Vagina (tissue), 2 donors: ENCODE measurements at regions not wholly inside any gene's neighbourhood (a gene's known extent, or its start where the extent isn't known, plus 50 kb on each side); places are given as distances from the start of the nearest gene placed in this dataset.

Source experiments
- DNase-seq, 2 donors: peaks; one replicate each; pipeline ENCODE4 v3.0.0-alpha.2; 2017; ENCODE audit errors: extremely low spot score in 2 of 2
- H3K27ac ChIP-seq: fragments of 200-600 bp; sonication (generic); one replicate; pipeline ENCODE4 v1.5.1; 2019
- H3K27me3 ChIP-seq: fragments of 200-600 bp; sonication (generic); one replicate; pipeline ENCODE4 v1.5.1; 2019
- H3K36me3 ChIP-seq, 2 donors: fragments of 200-600 bp; sonication (generic); one replicate each; pipeline ENCODE4 v1.5.1; 2017 to 2019
- H3K4me1 ChIP-seq: fragments of 200-600 bp; sonication (generic); one replicate; pipeline ENCODE4 v1.5.1; 2019
- H3K4me3 ChIP-seq, 2 donors: fragments of 200-600 bp; sonication (generic); 1 replicate in 1 of 2; 2 replicates in 1 of 2; pipeline ENCODE4 v1.5.1; 2016 to 2019
- H3K9me3 ChIP-seq: fragments of 200-600 bp; sonication (generic); one replicate; pipeline ENCODE4 v1.5.1; 2019
- POLR2A ChIP-seq, 2 donors: fragments of 450-650 bp; IDR thresholded peaks; one replicate each; pipeline ENCODE4 v1.6.1; 2017; ENCODE audit warnings: antibody characterized with exemption in 2 of 2, mild to moderate bottlenecking in 2 of 2, moderate library complexity in 2 of 2
- POLR2AphosphoS5 ChIP-seq, 2 donors: sonication (generic); formaldehyde crosslinking; IDR thresholded peaks; one replicate each; pipeline ENCODE4 v1.9.0; 2017; ENCODE audit warnings: antibody characterized with exemption in 2 of 2, mild to moderate bottlenecking in 2 of 2, low read depth in 1 of 2; ENCODE audit not compliant: insufficient read depth in 1 of 2
- intact Hi-C: fragments of 100-400 bp; cut with DNase I; formaldehyde crosslinking; loops from one replicate; pipeline ENCODE4 v1.15.1; 2023
- TF ChIP-seq, protein P1 (sequence below), 3 experiments: fragments of 450-650 bp in 2 of 3; fragments of 200-600 bp in 1 of 3; sonication (generic) in 1 of 3; IDR thresholded peaks; one replicate each; pipeline ENCODE4 v1.5.1; 2017 to 2019; ENCODE audit warnings: antibody characterized with exemption in 3 of 3, mild to moderate bottlenecking in 2 of 3, moderate library complexity in 2 of 3

DNA sequence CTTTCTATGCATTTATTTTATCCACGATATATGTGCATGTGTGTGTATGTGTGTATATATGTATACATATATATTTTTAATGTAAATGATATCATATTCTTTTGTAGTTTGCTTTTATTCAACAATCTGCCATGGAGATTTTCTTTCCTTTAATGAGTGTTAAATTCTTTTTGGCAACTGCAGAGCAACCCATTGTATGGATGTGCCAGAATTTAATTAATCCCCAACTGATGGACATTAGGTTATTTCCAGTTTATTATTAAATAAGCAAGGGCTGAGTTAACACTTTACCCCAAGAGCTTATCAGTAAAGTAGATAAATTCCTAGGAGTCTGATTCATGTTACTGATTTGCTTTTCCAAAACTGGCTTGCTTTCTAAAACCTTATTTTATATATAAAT, 58.9 kb upstream of the CD28 start:
- Histone ChIP-seq H3K4me1 (peaks cover 37% of the 10 kb centered on the region), H3K9me3 (no peaks in the 10 kb centered on the region), H3K27ac (no peak overlapping the region), H3K36me3 (no peaks in the 10 kb centered on the region), H3K4me3 (no peak overlapping the region), H3K27me3 (no peaks in the 10 kb centered on the region)
- no peak for DNase-seq
- TF ChIP-seq POLR2A (IDR thresholded peaks at IDR 0.05) (no peak), POLR2AphosphoS5 (IDR thresholded peaks at IDR 0.05; ENCODE audit: insufficient read depth in 1 of 2, low read depth in 1 of 2) (no peak)
- TF ChIP-seq, protein P1, sequence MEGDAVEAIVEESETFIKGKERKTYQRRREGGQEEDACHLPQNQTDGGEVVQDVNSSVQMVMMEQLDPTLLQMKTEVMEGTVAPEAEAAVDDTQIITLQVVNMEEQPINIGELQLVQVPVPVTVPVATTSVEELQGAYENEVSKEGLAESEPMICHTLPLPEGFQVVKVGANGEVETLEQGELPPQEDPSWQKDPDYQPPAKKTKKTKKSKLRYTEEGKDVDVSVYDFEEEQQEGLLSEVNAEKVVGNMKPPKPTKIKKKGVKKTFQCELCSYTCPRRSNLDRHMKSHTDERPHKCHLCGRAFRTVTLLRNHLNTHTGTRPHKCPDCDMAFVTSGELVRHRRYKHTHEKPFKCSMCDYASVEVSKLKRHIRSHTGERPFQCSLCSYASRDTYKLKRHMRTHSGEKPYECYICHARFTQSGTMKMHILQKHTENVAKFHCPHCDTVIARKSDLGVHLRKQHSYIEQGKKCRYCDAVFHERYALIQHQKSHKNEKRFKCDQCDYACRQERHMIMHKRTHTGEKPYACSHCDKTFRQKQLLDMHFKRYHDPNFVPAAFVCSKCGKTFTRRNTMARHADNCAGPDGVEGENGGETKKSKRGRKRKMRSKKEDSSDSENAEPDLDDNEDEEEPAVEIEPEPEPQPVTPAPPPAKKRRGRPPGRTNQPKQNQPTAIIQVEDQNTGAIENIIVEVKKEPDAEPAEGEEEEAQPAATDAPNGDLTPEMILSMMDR (IDR thresholded peaks at IDR 0.05): no peak
- intact Hi-C loops: no loop called here

DNA sequence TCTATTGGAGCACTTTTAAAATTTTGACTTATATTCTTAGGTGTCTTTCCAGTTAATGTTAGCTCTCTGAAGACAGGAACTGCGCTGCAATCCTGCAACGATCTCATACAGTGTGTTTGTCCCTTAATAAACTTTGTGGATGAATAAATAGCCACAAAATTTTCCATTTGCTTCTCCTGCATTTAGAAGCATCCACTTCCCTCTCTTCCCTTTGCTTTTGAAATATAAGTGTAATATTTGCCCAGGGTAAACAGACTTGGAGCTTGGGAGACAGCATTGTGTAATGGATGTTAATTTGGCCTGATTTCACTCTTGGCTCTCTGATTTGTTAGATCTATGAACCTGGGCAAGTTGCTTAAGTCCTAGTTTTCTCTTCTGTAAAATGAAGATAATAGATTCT, 58.2 kb upstream of the CD28 start:
- intact Hi-C loops: no loop called here
- no peak for DNase-seq
- Histone ChIP-seq H3K4me1 (peaks cover 37% of the 10 kb centered on the region), H3K27me3 (no peaks in the 10 kb centered on the region), H3K27ac (no peak overlapping the region), H3K36me3 (no peaks in the 10 kb centered on the region), H3K9me3 (no peaks in the 10 kb centered on the region), H3K4me3 (no peak overlapping the region)
- TF ChIP-seq POLR2AphosphoS5 (IDR thresholded peaks at IDR 0.05; ENCODE audit: insufficient read depth in 1 of 2, low read depth in 1 of 2) (no peak), POLR2A (IDR thresholded peaks at IDR 0.05) (no peak)
- TF ChIP-seq, protein P1 (IDR thresholded peaks at IDR 0.05): no peak

DNA sequence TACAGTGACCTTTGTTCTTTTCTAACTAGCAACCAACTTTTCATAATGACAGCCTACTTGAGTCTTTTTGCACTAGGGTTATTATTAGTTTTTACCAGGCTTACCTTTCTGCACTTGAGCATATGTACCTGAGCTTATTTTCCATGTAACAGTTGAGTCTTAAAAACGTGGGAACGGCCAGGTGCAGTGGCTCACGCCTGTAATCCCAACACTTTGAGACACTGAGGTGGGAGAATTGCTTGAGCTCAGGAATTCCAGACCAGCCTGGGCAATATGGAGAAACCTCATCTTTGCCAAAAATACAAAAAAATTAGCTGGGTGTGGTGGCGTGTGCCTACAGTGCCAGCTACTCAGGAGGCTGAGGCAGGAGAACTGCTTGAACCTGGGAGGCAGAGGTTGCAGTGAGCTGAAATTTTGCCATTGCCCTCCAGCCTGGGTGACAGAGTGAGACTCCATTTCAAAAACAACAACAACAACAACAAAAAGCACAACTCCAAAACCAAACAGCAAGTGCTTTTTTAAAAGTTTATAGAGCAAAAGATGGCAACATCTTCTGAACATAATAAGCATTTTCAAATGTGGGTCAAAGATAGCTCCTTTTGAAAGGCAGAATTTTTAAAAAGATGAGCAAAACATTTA, 57.1 kb upstream of the CD28 start:
- no peak for DNase-seq
- H3K36me3 ChIP-seq: no peaks in the 10 kb centered on the region
- no peaks in the 10 kb centered on the region for H3K27me3 ChIP-seq
- H3K4me3 ChIP-seq: no peak overlapping the region
- TF ChIP-seq POLR2A (IDR thresholded peaks at IDR 0.05) (no peak), POLR2AphosphoS5 (IDR thresholded peaks at IDR 0.05; ENCODE audit: insufficient read depth in 1 of 2, low read depth in 1 of 2) (no peak)
- TF ChIP-seq, protein P1 (IDR thresholded peaks at IDR 0.05): no peak
- H3K4me1 ChIP-seq: peaks cover 37% of the 10 kb centered on the region
- peak overlapping the region; percentile 77 for H3K27ac ChIP-seq
- no peaks in the 10 kb centered on the region for H3K9me3 ChIP-seq
- intact Hi-C loops: no loop called here

DNA sequence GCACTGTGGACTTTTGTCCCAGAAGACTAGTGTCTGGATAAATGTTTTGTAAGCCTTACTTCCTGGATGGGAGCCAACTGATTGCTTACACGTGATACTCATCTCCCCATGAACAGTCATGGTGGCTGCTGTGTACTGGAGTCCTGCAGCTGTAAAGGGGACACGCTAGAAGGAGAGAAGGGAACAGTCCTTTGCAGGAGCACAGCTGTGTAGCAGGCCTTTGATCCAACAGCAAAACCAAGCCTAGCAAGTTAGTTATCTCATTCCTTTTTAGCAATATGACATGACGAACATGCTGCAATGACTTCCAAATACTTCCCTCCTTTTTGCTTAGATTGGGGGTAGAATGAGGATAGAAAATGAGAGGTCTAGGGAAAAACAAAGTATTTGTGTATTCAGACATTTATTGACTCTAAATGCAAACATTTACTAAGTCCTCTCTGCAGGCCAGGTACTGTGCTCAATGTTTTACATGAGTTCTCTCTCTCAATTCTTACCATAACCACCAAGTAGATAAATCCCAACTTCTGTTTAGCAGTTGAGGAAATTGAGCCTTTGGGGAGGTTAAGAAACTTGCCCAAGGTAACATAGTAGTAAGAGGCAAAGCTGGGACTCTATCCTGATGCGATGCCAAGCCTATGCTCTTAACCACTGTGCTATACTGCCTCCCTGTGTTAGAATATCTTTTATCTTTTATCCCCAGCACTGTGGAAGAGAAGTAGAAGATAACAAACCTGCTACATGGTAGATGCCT, 55.4 kb upstream of the CD28 start:
- Histone ChIP-seq H3K4me3 (no peak overlapping the region), H3K9me3 (no peaks in the 10 kb centered on the region), H3K27ac (peak overlapping the region; percentile 77), H3K4me1 (peaks cover 41% of the 10 kb centered on the region), H3K27me3 (no peaks in the 10 kb centered on the region), H3K36me3 (no peaks in the 10 kb centered on the region)
- TF ChIP-seq POLR2A (IDR thresholded peaks at IDR 0.05) (no peak), POLR2AphosphoS5 (IDR thresholded peaks at IDR 0.05; ENCODE audit: insufficient read depth in 1 of 2, low read depth in 1 of 2) (peak in 1 of 2 donors; percentile 52)
- TF ChIP-seq, protein P1 (IDR thresholded peaks at IDR 0.05): peak in 1 of 3 experiments; percentile 28
- intact Hi-C loops: no loop called here
- no peak for DNase-seq

DNA sequence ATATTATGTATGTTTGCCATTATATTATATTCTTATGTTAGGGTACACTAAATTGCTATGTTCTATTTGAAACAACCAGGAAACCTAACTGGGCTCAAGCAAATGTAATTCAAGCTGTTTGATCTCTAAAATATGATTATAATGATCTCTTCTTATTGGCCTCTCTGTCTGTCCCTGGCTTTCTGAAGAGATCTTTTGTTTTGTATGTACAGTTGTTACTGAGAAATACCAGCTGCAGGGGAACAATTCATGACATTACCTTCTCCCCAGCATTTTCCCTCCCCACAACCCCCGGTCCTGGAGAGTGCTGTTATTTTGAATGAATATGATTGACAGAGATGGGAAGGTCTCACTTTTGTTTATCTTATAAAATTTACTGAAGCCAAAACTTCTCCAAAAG, 54.8 kb upstream of the CD28 start:
- intact Hi-C loops: no loop called here
- peak overlapping the region; percentile 77 for H3K27ac ChIP-seq
- no peak overlapping the region for H3K4me3 ChIP-seq
- TF ChIP-seq, protein P1 (IDR thresholded peaks at IDR 0.05): peak in 1 of 3 experiments; percentile 27
- no peak for TF ChIP-seq POLR2AphosphoS5 (IDR thresholded peaks at IDR 0.05; ENCODE audit: insufficient read depth in 1 of 2, low read depth in 1 of 2)
- H3K9me3 ChIP-seq: no peaks in the 10 kb centered on the region
- H3K4me1 ChIP-seq: peaks cover 47% of the 10 kb centered on the region
- H3K36me3 ChIP-seq: no peaks in the 10 kb centered on the region
- no peaks in the 10 kb centered on the region for H3K27me3 ChIP-seq
- no peak for DNase-seq
